Right ventricle myocardium superior (tissue), 1 donor: ENCODE measurements at regions not wholly inside any gene's neighbourhood (a gene's known extent, or its start where the extent isn't known, plus 50 kb on each side); places are given as distances from the start of the nearest gene placed in this dataset.
"Not testable (repeated sequence)": the region's sequence is repeated elsewhere in the genome, so short reads cannot be mapped to it uniquely, and the experiment has no call there.

Experiments
- ATAC-seq: fragments of 200-7000 bp; cut with Tn5 transposase; one replicate; pipeline ENCODE4 v1.9.1; 2020; ENCODE audit warnings: mild to moderate bottlenecking; ENCODE audit not compliant: poor library complexity
- DNase-seq: peaks from one replicate; pipeline ENCODE4 v3.0.0-alpha.2; 2020
- intact Hi-C: fragments of 100-400 bp; cut with DNase I; formaldehyde crosslinking; loops from one replicate; pipeline ENCODE4 v1.11.2; 2022
- donor health status: DM: no; HTN: yes; CAD: no; lungs with severe emphysema.

GRCh38 chr1:105100102-105100501, 1350.4 kb downstream of the AMY1C start:
- DNase-seq (no peak), ATAC-seq (no peak)
- intact Hi-C loops = no loop called here

- intact Hi-C loops = no loop called here
- no peak for DNase-seq
- ATAC-seq = no peak
These were observed 1351.6 kb downstream of the AMY1C start for GRCh38 chr1:105101261-105101660.

GRCh38 chr1:105102371-105102770, 1352.7 kb downstream of the AMY1C start:
- DNase-seq (no peak), ATAC-seq (no peak)
- intact Hi-C loops = no loop called here

GRCh38 chr1:105122041-105122440, 1372.3 kb downstream of the AMY1C start:
- intact Hi-C loops = no loop called here
- DNase-seq = no peak
- no peak for ATAC-seq

- intact Hi-C loops = no loop called here
- DNase-seq (peak; percentile 57), ATAC-seq (peak; percentile 10)
These were observed 1388.1 kb downstream of the AMY1C start for GRCh38 chr1:105137543-105138457.

GRCh38 chr1:105138458-105138893, 1388.8 kb downstream of the AMY1C start:
- ATAC-seq = peak; percentile 73
- peak; percentile 42 for DNase-seq
- intact Hi-C loops = no loop called here

GRCh38 chr1:105172788-105173187, 1423.1 kb downstream of the AMY1C start:
- DNase-seq = no peak

GRCh38 chr1:105180789-105181188, 1431.1 kb downstream of the AMY1C start:
- intact Hi-C loops = no loop called here
- DNase-seq (no peak), ATAC-seq (no peak)

More at GRCh38 chr1:105172788-105173187, 1423.1 kb downstream of the AMY1C start:
- no peak for ATAC-seq
- intact Hi-C loops = no loop called here

- intact Hi-C loops = no loop called here
- DNase-seq (no peak), ATAC-seq (no peak)
These were observed 1455.2 kb downstream of the AMY1C start for GRCh38 chr1:105204836-105205371.

- intact Hi-C loops = no loop called here
- no peak for DNase-seq
- ATAC-seq = no peak
These were observed 1458.9 kb downstream of the AMY1C start for GRCh38 chr1:105208581-105208980.

- ATAC-seq (no peak), DNase-seq (no peak)
- intact Hi-C loops = no loop called here
These were observed 1461.0 kb downstream of the AMY1C start for GRCh38 chr1:105210747-105211146.

- intact Hi-C loops = no loop called here
- ATAC-seq (no peak), DNase-seq (no peak)
These were observed 1481.7 kb downstream of the AMY1C start for GRCh38 chr1:105231378-105231777.

GRCh38 chr1:105243411-105243810, 1493.7 kb downstream of the AMY1C start:
- intact Hi-C loops = no loop called here
- ATAC-seq (no peak), DNase-seq (no peak)

GRCh38 chr1:105243969-105244368, 1494.3 kb downstream of the AMY1C start:
- ATAC-seq (no peak), DNase-seq (no peak)
- intact Hi-C loops = no loop called here

- ATAC-seq (no peak), DNase-seq (no peak)
- intact Hi-C loops = no loop called here
These were observed 1505.2 kb downstream of the AMY1C start for GRCh38 chr1:105254906-105255305.

GRCh38 chr1:105260001-105260400, 1510.3 kb downstream of the AMY1C start:
- no peak for ATAC-seq
- intact Hi-C loops = no loop called here
- DNase-seq = no peak

GRCh38 chr1:105270966-105271365, 1521.3 kb downstream of the AMY1C start:
- ATAC-seq = no peak
- no peak for DNase-seq
- intact Hi-C loops = no loop called here

- intact Hi-C loops, DNase-seq, ATAC-seq: not testable (repeated sequence)
These were observed 1522.7 kb downstream of the AMY1C start for GRCh38 chr1:105272376-105272775.

GRCh38 chr1:105294838-105295237, 1545.1 kb downstream of the AMY1C start:
- intact Hi-C loops = no loop called here
- DNase-seq (no peak), ATAC-seq (no peak)

GRCh38 chr1:105310063-105310462, 1560.4 kb downstream of the AMY1C start:
- intact Hi-C loops = no loop called here
- no peak for ATAC-seq
- DNase-seq = no peak
